ENCODE measurements at regions not wholly inside any gene's neighbourhood (a gene's known extent, or its start where the extent isn't known, plus 50 kb on each side); places are given as distances from the start of the nearest gene placed in this dataset.

DNA sequence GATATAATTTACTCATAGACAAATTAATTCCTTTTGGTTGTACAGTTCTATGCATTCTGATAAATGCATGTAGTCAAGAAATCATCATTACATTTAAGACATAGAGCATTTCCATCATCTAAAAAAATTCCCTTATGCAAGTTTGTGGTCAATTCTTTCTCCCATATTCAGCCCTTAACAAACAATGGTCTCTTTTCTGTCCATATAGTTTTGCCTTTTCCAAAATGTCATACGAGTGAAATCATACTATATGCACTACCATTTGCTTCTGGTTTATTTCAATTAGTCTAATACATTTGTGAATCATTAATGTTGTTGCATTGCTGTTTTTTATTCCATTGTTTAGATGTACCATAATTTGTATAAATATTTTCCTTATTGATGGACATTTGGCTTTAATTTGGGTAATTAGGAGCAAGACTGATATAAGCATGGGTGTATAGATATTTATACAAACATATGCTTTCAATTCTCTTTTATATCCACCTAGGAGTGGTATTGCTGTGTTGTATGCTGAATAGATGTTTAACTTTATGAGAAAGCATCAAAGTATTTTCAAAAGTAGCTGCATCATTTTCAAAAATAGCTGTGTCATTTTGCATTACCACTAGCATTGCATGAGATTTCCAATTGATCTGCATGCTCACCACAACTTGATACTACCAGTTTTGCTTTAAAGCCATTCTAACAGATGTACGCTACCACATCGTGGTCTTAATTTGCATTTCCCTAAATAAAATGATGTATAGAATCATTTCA, 397.0 kb upstream of the ADAMTS5 start:
- TF ChIP-seq EGR1 (IDR thresholded peaks at IDR 0.05) (no peak), YY1 (IDR thresholded peaks at IDR 0.05; ENCODE audit: low read depth) (no peak), EP300 (IDR thresholded peaks at IDR 0.05; ENCODE audit: borderline replicate concordance) (no peak), NFIC (IDR thresholded peaks at IDR 0.05) (no peak), CEBPB (IDR thresholded peaks at IDR 0.05) (no peak), TCF12 (IDR thresholded peaks at IDR 0.05; ENCODE audit: low read depth) (no peak), RAD21 (IDR thresholded peaks at IDR 0.05; ENCODE audit: low read depth) (no peak), REST (IDR thresholded peaks at IDR 0.05; ENCODE audit: low read depth) (no peak), CREB1 (IDR thresholded peaks at IDR 0.05; ENCODE audit: low read depth) (no peak), TEAD4 (IDR thresholded peaks at IDR 0.05) (no peak)
- TF ChIP-seq, protein P1, sequence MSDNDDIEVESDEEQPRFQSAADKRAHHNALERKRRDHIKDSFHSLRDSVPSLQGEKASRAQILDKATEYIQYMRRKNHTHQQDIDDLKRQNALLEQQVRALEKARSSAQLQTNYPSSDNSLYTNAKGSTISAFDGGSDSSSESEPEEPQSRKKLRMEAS (IDR thresholded peaks at IDR 0.05): no peak
- TF ChIP-seq, protein P2, sequence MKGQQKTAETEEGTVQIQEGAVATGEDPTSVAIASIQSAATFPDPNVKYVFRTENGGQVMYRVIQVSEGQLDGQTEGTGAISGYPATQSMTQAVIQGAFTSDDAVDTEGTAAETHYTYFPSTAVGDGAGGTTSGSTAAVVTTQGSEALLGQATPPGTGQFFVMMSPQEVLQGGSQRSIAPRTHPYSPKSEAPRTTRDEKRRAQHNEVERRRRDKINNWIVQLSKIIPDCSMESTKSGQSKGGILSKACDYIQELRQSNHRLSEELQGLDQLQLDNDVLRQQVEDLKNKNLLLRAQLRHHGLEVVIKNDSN (IDR thresholded peaks at IDR 0.05): no peak

DNA sequence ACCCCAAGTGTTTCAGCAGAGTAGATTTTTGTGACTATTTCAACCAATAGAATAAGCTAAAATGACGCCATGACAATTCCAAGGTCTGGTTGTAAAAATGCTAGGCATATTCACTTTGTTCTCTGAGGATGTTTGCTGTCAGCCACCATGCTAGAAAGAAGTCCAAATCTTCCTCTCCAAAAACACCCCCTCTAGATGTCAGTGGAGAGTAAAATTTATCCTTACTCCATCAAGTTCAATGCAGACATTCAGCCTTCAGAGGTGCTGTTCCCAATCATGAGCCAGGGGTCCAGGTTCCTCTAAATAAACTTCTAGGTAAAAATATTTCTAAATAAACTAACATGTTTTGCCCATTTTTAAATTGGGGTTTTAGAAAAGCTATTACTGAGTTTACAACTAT, 395.4 kb upstream of the ADAMTS5 start:
- TF ChIP-seq FOXM1 (IDR thresholded peaks at IDR 0.05; ENCODE audit: borderline replicate concordance, low read depth) (no peak), TAF1 (IDR thresholded peaks at IDR 0.05; ENCODE audit: low read depth) (no peak), EGR1 (IDR thresholded peaks at IDR 0.05) (no peak), CEBPB (IDR thresholded peaks at IDR 0.05) (no peak), EP300 (IDR thresholded peaks at IDR 0.05; ENCODE audit: borderline replicate concordance) (no peak), CREB1 (IDR thresholded peaks at IDR 0.05; ENCODE audit: low read depth) (no peak), REST (IDR thresholded peaks at IDR 0.05; ENCODE audit: low read depth) (no peak), TCF12 (IDR thresholded peaks at IDR 0.05; ENCODE audit: low read depth) (no peak), ZBTB7A (IDR thresholded peaks at IDR 0.05; ENCODE audit: low read depth) (no peak), NFIC (IDR thresholded peaks at IDR 0.05) (no peak)
- TF ChIP-seq, protein P2 (IDR thresholded peaks at IDR 0.05): no peak

GRCh38 chr21:27359141-27359540, 392.3 kb upstream of the ADAMTS5 start:
- TF ChIP-seq ZBTB7A (IDR thresholded peaks at IDR 0.05; ENCODE audit: low read depth): no peak
- TF ChIP-seq, protein P1 (IDR thresholded peaks at IDR 0.05): no peak
- TF ChIP-seq CEBPB (IDR thresholded peaks at IDR 0.05): no peak

DNA sequence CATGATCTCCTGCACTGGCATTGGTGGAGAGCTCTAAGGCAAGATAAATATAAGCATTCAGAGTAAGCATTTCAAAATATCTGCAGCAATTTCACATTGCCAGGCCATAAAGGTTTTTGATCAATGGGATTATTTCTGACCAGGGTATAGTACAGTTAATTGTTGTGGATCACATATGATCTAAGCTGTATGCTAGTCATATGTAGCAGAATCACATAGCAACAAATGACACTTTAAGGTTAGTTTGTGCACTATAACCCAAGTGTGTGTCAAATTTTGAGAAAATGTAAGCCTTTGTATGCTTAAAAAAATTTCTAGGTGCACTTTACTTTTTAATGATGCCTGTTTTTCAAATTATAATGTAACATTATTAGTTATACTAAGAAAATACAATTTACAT, 386.0 kb upstream of the ADAMTS5 start:
- TF ChIP-seq TEAD4 (IDR thresholded peaks at IDR 0.05) (no peak), EGR1 (IDR thresholded peaks at IDR 0.05) (no peak), NFIC (IDR thresholded peaks at IDR 0.05) (no peak)

- no peak for TF ChIP-seq NFIC (IDR thresholded peaks at IDR 0.05)
- no peak for TF ChIP-seq YY1 (IDR thresholded peaks at IDR 0.05; ENCODE audit: low read depth)
- TF ChIP-seq ZBTB7A (IDR thresholded peaks at IDR 0.05; ENCODE audit: low read depth): no peak
- TF ChIP-seq FOXM1 (IDR thresholded peaks at IDR 0.05; ENCODE audit: borderline replicate concordance, low read depth): no peak
- TF ChIP-seq CREB1 (IDR thresholded peaks at IDR 0.05; ENCODE audit: low read depth): no peak
- TF ChIP-seq RAD21 (IDR thresholded peaks at IDR 0.05; ENCODE audit: low read depth): no peak
Measured at GRCh38 chr21:27346041-27346448, 379.2 kb upstream of the ADAMTS5 start.

DNA sequence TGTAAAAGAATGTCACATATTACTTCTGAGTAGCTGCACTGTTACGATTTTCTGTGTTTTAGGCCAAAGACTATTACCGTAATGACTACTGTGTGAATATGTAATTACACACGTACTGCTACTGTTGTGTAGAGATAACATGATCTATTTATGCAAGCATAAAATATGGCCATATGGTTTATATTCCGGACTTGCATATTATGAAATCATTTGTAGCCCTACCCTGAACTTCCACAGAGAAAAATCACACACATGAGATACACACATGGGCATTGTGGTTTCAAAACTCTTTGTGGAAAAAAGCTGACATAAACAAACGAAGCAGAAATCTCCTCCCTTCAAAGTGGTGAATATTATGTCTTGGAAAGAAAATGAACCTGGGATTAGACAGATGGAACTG, 373.0 kb upstream of the ADAMTS5 start:
- TF ChIP-seq YY1 (IDR thresholded peaks at IDR 0.05; ENCODE audit: low read depth): no peak
- TF ChIP-seq, protein P2 (IDR thresholded peaks at IDR 0.05): no peak
- no peak for TF ChIP-seq TCF12 (IDR thresholded peaks at IDR 0.05; ENCODE audit: low read depth)
- no peak for TF ChIP-seq EP300 (IDR thresholded peaks at IDR 0.05; ENCODE audit: borderline replicate concordance)
- no peak for TF ChIP-seq REST (IDR thresholded peaks at IDR 0.05; ENCODE audit: low read depth)
- TF ChIP-seq TAF1 (IDR thresholded peaks at IDR 0.05; ENCODE audit: low read depth): no peak
- no peak for TF ChIP-seq CREB1 (IDR thresholded peaks at IDR 0.05; ENCODE audit: low read depth)
- no peak for TF ChIP-seq CEBPB (IDR thresholded peaks at IDR 0.05)
- no peak for TF ChIP-seq TEAD4 (IDR thresholded peaks at IDR 0.05)
- no peak for TF ChIP-seq ZBTB7A (IDR thresholded peaks at IDR 0.05; ENCODE audit: low read depth)
- no peak for TF ChIP-seq RAD21 (IDR thresholded peaks at IDR 0.05; ENCODE audit: low read depth)
- TF ChIP-seq NFIC (IDR thresholded peaks at IDR 0.05): no peak
- TF ChIP-seq FOXM1 (IDR thresholded peaks at IDR 0.05; ENCODE audit: borderline replicate concordance, low read depth): no peak
- no peak for TF ChIP-seq EGR1 (IDR thresholded peaks at IDR 0.05)
- TF ChIP-seq, protein P1 (IDR thresholded peaks at IDR 0.05): no peak

Data from Ishikawa (cell line).